H1 (cell line): ENCODE measurements at regions not wholly inside any gene's neighbourhood (a gene's known extent, or its start where the extent isn't known, plus 50 kb on each side); places are given as distances from the start of the nearest gene placed in this dataset.

Source experiments
- NANOG ChIP-seq: IDR thresholded peaks from 2 replicates; pipeline ENCODE4 v1.6.1; 2011; ENCODE audit warnings: low read length, low read depth, mild to moderate bottlenecking, inconsistent platforms; ENCODE audit not compliant: insufficient read depth, poor library complexity, severe bottlenecking
- SIRT6 ChIP-seq: IDR thresholded peaks from one replicate; pipeline ENCODE4 v1.7.1; 2012; ENCODE audit warnings: low read length, inconsistent platforms
- SP2 ChIP-seq: IDR thresholded peaks from 2 replicates; pipeline ENCODE4 v1.6.1; 2012; ENCODE audit warnings: mild to moderate bottlenecking, low read length, inconsistent platforms
- TF ChIP-seq, protein P1 (sequence below): IDR thresholded peaks from 2 replicates; pipeline ENCODE4 v1.6.1; 2012; ENCODE audit warnings: inconsistent platforms

DNA sequence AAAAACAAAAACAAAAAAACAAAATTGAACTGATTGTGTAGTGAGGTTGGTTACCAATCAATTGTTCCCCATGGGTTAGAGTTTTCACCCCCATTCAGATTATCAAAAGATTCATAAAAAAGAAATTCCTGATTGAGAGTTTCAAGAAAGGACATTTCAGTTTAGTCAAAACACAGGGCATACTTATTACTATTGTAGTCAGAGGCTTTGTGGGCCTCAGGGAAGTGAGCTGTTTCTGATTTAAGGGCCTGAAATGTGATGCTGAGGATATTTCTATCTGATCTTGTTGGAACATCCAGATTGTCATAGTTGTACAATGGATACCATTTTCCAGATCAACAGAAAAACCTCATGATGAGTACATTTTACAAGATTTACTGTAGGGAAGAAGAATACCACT lies 368.1 kb upstream of the NETO1 start (continued):
- no peak for TF ChIP-seq NANOG
- no peak for TF ChIP-seq SIRT6
- TF ChIP-seq SP2, result no peak
- TF ChIP-seq, protein P1, sequence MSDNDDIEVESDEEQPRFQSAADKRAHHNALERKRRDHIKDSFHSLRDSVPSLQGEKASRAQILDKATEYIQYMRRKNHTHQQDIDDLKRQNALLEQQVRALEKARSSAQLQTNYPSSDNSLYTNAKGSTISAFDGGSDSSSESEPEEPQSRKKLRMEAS, result no peak
